GM06990 (cell line): ENCODE measurements at regions not wholly inside any gene's neighbourhood (a gene's known extent, or its start where the extent isn't known, plus 50 kb on each side); places are given as distances from the start of the nearest gene placed in this dataset.

Experiments
- DNase-seq: peaks from one replicate; pipeline ENCODE4 v3.0.0-alpha.2; 2011; ENCODE audit not compliant: insufficient read length; ENCODE audit errors: extremely low read depth
- H3K27me3 ChIP-seq: replicated peaks from 2 replicates; pipeline ENCODE4 v1.6.0; 2011; ENCODE audit warnings: low read length; ENCODE audit not compliant: control insufficient read depth, insufficient read depth
- H3K36me3 ChIP-seq: 2 replicates; pipeline ENCODE4 v1.5.1; 2011; ENCODE audit warnings: low read length; ENCODE audit not compliant: control insufficient read depth, insufficient read depth
- H3K4me3 ChIP-seq: replicated peaks from 2 replicates; pipeline ENCODE4 v1.5.1; 2011; ENCODE audit warnings: low read depth, mild to moderate bottlenecking, control low read depth, low read length
- CTCF ChIP-seq: IDR thresholded peaks from 2 replicates; pipeline ENCODE4 v1.5.1; 2011; ENCODE audit warnings: low read length, control low read depth, mild to moderate bottlenecking, inconsistent platforms; ENCODE audit not compliant: insufficient read depth, poor library complexity, severe bottlenecking

GRCh38 chr3:40658305-40658704, 133.5 kb downstream of the ZNF621 start:
- TF ChIP-seq CTCF, result no peak
- Histone ChIP-seq H3K4me3 (no peak overlapping the region), H3K27me3 (no peaks in the 10 kb centered on the region), H3K36me3 (no peaks in the 10 kb centered on the region)
- DNase-seq, result no peak

DNA sequence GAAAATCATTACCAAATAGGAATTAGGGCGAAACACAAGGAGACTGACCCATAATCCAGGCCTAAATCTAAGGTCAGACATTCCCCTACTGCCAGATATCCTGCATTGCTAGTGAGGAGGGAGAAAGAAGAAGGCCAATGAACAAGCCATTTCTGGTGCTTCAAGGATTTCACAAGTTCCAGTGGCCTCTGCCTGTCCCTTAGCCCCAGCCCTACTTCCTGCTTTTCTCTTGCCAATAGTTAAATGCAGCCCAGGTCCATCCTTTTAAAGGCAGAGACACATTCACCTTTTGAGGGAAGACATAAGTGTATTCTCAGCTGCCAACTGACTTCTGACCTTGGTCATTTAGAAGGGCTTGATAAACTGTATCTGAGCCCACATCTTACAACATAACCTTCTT, 135.8 kb downstream of the ZNF621 start:
- Histone ChIP-seq H3K4me3 (no peak overlapping the region), H3K36me3 (no peaks in the 10 kb centered on the region), H3K27me3 (no peaks in the 10 kb centered on the region; the same call in 1 of the 2 replicates)
- DNase-seq, result no peak
- no peak for TF ChIP-seq CTCF

DNA sequence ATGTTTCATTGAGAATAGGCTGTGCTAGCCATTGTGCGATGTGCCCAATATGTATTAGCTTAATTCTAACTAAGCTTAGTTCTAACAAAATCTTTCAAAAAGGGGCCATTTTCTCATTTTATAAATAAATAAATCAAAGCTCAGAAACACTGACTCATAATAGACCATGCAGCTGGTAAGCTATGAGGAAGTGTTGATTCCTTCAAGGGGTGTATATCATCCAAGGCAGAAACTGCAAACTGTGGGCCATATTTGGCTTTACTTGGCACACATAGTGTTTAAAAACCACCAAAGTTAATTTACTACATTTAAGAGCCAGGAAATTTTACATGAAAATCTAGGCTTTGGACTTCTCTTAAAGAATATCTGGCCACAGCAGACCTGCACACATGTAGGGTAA, 136.5 kb downstream of the ZNF621 start:
- no peak for TF ChIP-seq CTCF
- no peak for DNase-seq
- Histone ChIP-seq H3K4me3 (no peak overlapping the region), H3K27me3 (no peaks in the 10 kb centered on the region; the same call in 1 of the 2 replicates), H3K36me3 (no peaks in the 10 kb centered on the region)

DNA sequence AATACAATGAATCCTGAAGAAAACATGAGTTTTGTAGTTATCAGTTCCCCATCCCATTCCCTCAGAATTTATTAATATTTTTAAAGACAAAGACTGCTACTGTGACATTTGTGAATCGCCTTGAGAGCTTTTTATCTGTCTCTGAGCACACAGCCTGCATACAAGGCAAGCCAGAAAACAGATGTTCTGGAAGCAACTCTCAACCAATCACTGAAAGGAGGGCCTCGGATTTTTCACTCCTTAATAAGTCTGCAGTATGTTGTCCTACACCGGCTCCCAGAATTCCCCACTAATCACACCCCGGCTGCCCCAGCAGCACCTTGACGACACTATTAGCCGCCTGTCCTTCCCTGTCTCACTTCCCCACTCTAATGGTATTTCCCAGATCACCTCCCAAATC, 138.5 kb downstream of the ZNF621 start:
- no peak for TF ChIP-seq CTCF
- Histone ChIP-seq H3K27me3 (peaks cover 1% of the 10 kb centered on the region), H3K4me3 (no peak overlapping the region), H3K36me3 (no peaks in the 10 kb centered on the region)
- no peak for DNase-seq

DNA sequence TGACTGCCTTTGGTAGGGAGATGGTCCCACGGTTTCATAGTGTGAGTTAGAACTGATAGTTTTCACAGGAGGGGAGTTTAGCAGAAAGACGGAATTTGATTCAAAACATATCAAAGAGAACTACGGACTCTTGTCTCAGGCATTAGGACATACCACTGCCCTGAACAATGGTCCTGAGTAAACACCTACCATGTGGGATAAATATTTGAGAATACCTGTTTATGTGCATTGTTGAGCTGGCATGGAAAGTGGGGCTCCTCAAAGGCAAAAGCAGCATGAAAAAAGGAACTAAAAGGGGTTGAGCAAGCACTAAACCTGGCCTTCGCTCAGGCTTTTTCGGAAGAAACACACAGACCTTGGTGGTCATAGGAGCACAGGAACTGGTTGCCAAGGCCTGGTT, 144.4 kb downstream of the ZNF621 start:
- Histone ChIP-seq H3K27me3 (peaks cover 1% of the 10 kb centered on the region), H3K4me3 (no peak overlapping the region), H3K36me3 (no peaks in the 10 kb centered on the region)
- TF ChIP-seq CTCF, result no peak
- DNase-seq, result no peak

GRCh38 chr3:40672861-40673260, 148.1 kb downstream of the ZNF621 start:
- no peak for TF ChIP-seq CTCF
- Histone ChIP-seq H3K4me3 (no peak overlapping the region), H3K36me3 (no peaks in the 10 kb centered on the region), H3K27me3 (no peaks in the 10 kb centered on the region; the same call in 1 of the 2 replicates)
- no peak for DNase-seq
